ENCODE measurements at regions not wholly inside any gene's neighbourhood (a gene's known extent, or its start where the extent isn't known, plus 50 kb on each side); places are given as distances from the start of the nearest gene placed in this dataset.

- Histone ChIP-seq H3K4me1 (no peaks in the 10 kb centered on the region), H3K9me3 (no peaks in the 10 kb centered on the region), H3K27ac (no peak overlapping the region), H3K4me3 (no peak overlapping the region), H3K27me3 (no peaks in the 10 kb centered on the region), H3K36me3 (no peaks in the 10 kb centered on the region)
- DNase-seq: no peak
- no peak for TF ChIP-seq POLR2A (IDR thresholded peaks at IDR 0.05)
- TF ChIP-seq, protein P1, sequence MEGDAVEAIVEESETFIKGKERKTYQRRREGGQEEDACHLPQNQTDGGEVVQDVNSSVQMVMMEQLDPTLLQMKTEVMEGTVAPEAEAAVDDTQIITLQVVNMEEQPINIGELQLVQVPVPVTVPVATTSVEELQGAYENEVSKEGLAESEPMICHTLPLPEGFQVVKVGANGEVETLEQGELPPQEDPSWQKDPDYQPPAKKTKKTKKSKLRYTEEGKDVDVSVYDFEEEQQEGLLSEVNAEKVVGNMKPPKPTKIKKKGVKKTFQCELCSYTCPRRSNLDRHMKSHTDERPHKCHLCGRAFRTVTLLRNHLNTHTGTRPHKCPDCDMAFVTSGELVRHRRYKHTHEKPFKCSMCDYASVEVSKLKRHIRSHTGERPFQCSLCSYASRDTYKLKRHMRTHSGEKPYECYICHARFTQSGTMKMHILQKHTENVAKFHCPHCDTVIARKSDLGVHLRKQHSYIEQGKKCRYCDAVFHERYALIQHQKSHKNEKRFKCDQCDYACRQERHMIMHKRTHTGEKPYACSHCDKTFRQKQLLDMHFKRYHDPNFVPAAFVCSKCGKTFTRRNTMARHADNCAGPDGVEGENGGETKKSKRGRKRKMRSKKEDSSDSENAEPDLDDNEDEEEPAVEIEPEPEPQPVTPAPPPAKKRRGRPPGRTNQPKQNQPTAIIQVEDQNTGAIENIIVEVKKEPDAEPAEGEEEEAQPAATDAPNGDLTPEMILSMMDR (IDR thresholded peaks at IDR 0.05): no peak
- intact Hi-C loops (cut with DNase I; ENCODE audit: low total_unique reads): no loop called here
These were observed 180.7 kb upstream of the PRSS16 start for GRCh38 chr6:27066802-27067201.

DNA sequence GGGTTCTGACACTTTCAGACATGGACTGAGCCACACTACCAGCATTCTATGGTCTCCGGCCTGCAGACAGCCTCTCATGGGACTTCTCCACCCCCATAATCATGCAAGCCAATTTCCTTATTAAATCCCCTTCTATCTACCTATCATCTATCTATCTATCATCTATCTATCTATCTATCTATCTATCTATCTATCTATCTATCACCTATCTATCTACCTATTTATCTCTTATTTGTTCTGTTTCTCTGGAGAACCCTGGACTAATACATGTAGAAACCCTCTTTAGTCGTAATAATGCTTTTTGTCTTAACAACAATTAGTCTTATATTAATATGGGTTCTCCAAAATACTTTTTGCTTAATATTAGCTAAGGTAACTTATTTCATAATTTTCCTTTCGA, 174.1 kb upstream of the PRSS16 start:
- Histone ChIP-seq H3K4me3 (no peak overlapping the region), H3K36me3 (no peaks in the 10 kb centered on the region)

DNA sequence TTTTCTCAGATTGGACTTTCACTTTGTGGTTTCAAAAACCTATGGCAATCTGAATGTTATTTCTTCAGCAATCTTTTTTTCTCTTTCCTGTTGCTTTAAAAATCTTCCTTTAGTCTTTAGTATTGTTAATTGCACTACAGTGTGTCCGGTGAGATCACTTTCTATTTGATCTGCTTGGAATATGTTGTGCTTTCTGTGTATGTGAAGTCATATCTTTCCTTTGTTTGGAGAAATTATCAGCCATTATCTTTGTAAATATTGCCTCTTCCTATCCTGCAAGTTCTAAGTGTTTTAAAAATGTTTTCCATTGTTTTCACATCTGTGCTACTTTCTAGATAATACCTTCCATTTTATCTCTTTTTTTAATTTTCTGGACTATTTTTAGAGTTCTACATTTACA, 171.4 kb upstream of the PRSS16 start:
- peaks cover 0 to 11% of the 10 kb centered on the region in 2 donors for H3K27me3 ChIP-seq
- H3K27ac ChIP-seq: no peak overlapping the region
- no peak for DNase-seq
- intact Hi-C loops (cut with DNase I; ENCODE audit: low total_unique reads): no loop called here
- H3K36me3 ChIP-seq: no peaks in the 10 kb centered on the region
- TF ChIP-seq, protein P1 (IDR thresholded peaks at IDR 0.05): no peak
- no peaks in the 10 kb centered on the region for H3K4me1 ChIP-seq
- H3K4me3 ChIP-seq: no peak overlapping the region
- H3K9me3 ChIP-seq: no peaks in the 10 kb centered on the region

More for the DNA sequence above, 174.1 kb upstream of the PRSS16 start:
- Histone ChIP-seq H3K4me1 (no peaks in the 10 kb centered on the region), H3K9me3 (no peaks in the 10 kb centered on the region), H3K27me3 (peaks cover 0 to 11% of the 10 kb centered on the region in 2 donors), H3K27ac (no peak overlapping the region)
- no peak for DNase-seq
- TF ChIP-seq, protein P1 (IDR thresholded peaks at IDR 0.05): no peak
- no peak for TF ChIP-seq POLR2A (IDR thresholded peaks at IDR 0.05)
- intact Hi-C loops (cut with DNase I; ENCODE audit: low total_unique reads): no loop called here

DNA sequence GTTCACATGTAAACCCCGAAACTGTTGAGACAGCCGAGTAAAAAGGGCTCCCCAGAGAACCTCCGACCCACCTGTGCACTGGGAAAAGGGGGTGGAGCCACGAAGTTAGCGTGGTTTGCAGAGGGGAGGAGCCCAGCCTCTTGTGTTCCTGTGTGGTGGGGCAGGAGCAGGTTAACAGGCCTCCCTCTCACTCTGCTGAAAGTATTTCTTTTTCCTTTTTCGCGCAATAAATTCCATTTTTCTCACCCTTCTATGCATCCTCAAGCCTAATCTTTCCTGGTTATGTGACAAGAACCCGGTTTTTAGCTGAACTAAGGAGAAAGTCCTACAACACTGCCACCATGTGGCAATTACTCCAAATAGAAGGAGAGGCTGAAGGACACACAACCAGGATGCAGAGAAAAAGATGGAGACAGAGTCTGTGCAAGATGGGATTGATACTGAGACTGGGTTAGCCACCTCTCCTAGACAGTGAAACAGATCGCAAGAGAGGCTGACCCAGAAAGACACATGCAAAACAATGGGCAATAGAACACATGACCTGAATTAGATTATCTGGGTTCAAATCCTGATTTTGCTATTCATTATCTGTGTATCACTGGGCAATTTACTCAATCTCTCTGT, 168.7 kb upstream of the PRSS16 start:
- H3K4me3 ChIP-seq: no peak overlapping the region
- TF ChIP-seq, protein P1 (IDR thresholded peaks at IDR 0.05): peak; percentile 30 to 52 (median 33)
- TF ChIP-seq POLR2A (IDR thresholded peaks at IDR 0.05): no peak
- no peak overlapping the region for H3K27ac ChIP-seq
- H3K4me1 ChIP-seq: no peaks in the 10 kb centered on the region
- DNase-seq: no peak
- intact Hi-C loops (cut with DNase I; ENCODE audit: low total_unique reads): no loop called here
- no peaks in the 10 kb centered on the region for H3K9me3 ChIP-seq
- peaks cover 0 to 11% of the 10 kb centered on the region in 2 donors for H3K27me3 ChIP-seq
- no peaks in the 10 kb centered on the region for H3K36me3 ChIP-seq

DNA sequence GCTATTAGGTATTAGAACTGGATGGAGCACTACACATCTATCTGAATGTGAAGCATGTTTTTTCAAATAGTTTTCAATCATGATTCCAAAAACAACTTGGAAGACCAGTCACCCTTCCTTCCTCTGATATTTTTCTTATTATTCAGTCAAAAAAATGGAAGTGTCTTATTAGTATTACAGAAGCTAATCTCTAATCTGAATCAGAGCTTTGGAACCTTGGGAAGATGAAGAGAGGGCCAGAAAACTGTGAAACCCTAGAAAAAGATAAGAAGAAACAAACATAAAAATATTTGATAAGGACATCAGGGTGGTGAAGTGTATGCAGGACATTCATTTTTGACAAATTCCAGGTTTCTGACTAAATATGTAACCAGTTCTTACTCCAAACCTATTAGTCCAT, 166.3 kb upstream of the PRSS16 start:
- no peak overlapping the region for H3K27ac ChIP-seq
- no peak for DNase-seq
- H3K4me3 ChIP-seq: no peak overlapping the region
- H3K9me3 ChIP-seq: no peaks in the 10 kb centered on the region
- no peaks in the 10 kb centered on the region for H3K36me3 ChIP-seq
- H3K27me3 ChIP-seq: peaks cover 0 to 11% of the 10 kb centered on the region in 2 donors
- no peaks in the 10 kb centered on the region for H3K4me1 ChIP-seq
- intact Hi-C loops (cut with DNase I; ENCODE audit: low total_unique reads): no loop called here
- TF ChIP-seq POLR2A (IDR thresholded peaks at IDR 0.05): no peak
- TF ChIP-seq, protein P1 (IDR thresholded peaks at IDR 0.05): no peak

Data from uterus (tissue), 3 donors.